NCI-H748 treated with DMSO at 0.1 percent for 48 hours (cell line): ENCODE measurements at regions not wholly inside any gene's neighbourhood (a gene's known extent, or its start where the extent isn't known, plus 50 kb on each side); places are given as distances from the start of the nearest gene placed in this dataset.

Experiments used
- DNase-seq: peaks from one replicate; lab custom pipeline; 2025; lab: John Stamatoyannopoulos, UW

DNA sequence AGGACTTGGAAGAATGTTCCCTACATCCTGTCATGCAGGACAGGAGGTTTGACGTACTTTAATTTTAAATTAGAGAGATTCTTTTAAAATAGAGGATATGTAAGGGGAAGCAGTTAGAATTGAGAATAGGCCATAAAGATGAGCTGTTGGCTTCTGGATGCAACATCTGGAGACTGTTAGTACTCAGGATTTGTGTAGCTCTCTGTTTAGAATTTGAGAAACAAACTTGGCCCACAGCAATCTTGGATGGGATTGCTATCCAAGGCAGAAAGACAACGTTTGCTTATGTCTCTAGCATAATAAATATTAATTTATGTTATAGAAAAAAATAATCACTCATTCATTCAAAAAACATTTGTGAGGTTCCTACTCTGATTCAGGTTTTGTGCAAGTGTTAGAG lies 398.4 kb upstream of the NOVA1 start:
- no peak for DNase-seq

- DNase-seq = no peak
Observed at GRCh38 chr14:27002179-27002578, 404.3 kb upstream of the NOVA1 start.

DNA sequence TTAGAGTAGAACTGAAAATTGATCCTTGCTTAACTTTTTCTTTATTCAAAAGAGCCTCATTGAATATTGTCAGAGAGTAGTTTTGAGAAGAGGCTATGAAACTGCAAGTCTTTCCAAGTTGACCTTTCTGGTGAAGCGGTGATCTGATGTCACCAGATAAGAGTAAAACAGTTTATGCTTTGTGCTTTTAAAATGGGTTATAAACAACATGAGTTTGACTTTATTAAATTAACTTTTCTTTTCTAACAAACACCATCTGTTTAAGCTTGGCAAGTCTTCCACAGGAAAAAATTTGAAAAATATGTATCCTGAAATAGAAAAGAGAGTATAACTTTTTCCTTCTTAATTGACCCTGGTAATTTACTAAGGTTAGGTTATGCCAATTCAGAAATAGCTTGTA lies 408.7 kb upstream of the NOVA1 start:
- no peak for DNase-seq

GRCh38 chr14:27008187-27008586 lies 410.4 kb upstream of the NOVA1 start:
- DNase-seq = no peak

DNA sequence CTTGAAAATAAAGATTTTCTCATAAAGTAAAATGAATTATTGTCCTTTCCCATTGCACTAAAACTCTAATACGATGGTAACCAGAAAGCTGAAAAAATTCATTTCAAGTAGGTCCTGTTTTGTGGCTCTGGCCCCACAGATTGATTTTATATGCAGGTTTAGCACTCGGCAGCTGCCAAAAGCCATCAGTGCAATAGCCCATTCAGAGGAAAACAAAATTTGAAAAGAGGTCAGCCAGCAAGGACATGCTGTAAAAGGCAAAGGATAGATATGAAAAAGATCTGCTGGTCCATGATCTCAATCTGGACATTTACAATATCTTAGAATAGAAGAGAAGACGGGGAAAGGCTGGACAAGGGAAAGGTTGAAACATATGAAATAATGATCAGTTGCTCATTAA lies 414.8 kb upstream of the NOVA1 start:
- no peak for DNase-seq

- DNase-seq = no peak
Observed at GRCh38 chr14:27013678-27014077, 415.8 kb upstream of the NOVA1 start.

- DNase-seq = no peak
Observed at GRCh38 chr14:27015065-27015464, 417.2 kb upstream of the NOVA1 start.

- no peak for DNase-seq
Observed at GRCh38 chr14:27025648-27026047, 427.8 kb upstream of the NOVA1 start.

DNA sequence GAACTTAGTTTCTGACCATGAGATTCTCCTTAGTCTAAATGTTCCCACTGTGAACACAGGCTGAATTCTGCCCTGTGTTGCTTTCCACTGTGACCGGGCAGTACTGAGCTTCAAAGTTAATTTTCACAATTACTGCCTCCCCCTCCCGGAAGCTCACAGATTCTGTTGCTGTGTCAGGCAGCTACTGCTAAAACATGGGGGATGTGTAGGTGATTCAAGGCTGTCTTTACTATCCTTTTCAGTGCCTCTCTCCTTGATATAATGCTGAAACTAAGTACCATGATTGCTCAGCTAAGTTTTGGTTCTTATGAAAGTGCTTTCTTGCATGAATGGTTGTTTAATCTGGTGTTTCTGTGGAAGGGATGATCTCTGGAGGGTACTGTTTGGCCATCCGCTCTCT lies 428.3 kb upstream of the NOVA1 start:
- DNase-seq = no peak

DNA sequence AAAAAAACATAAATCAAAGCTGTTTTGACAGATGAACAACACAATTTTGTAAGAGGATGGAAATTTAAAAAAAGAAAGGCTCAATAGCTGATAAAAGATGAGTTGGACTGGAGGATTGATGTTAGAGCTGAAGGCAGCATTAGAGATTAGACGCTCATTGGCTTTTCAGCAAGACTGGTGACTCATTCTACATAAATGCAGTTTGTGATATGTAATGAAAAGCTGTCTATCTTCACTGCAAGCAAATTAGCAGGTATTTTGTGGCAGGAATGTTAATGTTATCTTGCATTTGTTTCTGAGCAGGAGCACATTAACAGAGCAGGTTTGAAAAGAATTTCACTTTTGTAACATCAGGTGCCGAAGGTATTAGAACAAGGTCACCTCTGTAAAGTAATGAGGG lies 442.7 kb upstream of the NOVA1 start:
- no peak for DNase-seq

GRCh38 chr14:27049701-27050100 lies 451.9 kb upstream of the NOVA1 start:
- no peak for DNase-seq

DNA sequence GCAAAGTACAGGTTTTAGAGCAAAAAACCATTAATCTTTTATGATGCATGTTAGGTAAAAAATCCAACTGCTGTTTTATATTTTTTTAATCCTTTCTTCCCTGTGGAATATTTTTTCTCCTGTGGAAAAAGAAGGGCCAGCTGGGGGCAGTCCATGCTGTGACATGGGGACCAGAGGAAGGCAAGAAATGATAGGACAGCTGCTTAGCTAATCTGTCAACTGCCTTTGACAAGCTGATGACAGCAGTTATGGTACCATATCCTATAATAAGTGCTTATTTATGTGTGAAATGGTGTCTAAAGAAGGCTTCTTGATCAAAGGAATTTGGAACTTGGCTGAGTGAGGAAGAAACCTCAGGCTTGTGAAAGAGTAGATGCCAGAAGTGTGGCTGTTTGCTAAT lies 452.4 kb upstream of the NOVA1 start:
- peak; percentile 5 for DNase-seq

- DNase-seq = no peak
Observed at GRCh38 chr14:27056586-27056985, 458.8 kb upstream of the NOVA1 start.

DNA sequence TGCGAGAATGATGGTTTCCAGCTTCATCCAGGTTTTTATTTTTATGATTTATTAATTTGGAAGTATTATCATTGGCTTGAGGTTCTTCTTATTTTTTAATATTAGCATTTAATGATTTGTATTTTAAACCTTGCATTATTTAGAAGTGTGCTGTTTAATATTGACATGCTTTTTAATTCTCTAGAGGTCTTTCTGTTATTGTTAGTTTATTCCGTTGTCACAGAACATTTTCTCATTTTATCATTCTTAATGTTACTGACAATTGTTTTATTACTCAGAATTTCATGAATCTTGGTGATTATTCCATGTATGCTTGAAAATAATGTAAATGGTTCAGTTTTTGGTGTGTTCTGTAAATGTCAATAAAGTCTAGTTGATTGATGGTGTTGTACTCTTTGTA lies 463.5 kb upstream of the NOVA1 start:
- DNase-seq = no peak

DNA sequence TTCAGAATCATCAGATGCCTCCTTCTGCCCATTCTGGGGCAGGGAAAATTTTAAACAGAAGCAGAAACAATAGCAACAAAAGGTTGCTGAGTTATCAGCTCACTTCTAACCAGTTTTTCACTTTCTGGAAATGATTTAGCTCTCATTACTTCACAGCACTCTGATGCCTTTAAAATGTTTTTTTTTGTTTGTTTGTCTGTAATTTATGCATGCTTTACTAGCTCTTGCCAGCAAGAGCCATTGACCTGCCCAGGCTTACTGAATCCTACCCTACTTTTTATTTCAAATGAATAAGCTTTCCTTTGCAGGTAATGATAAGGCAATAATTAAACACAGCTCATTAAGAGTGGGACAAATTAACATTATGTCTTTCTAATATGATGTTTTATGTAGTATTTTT lies 466.1 kb upstream of the NOVA1 start:
- DNase-seq = no peak

- DNase-seq = no peak
Observed at GRCh38 chr14:27065886-27066285, 468.1 kb upstream of the NOVA1 start.

GRCh38 chr14:27067961-27068360 lies 470.1 kb upstream of the NOVA1 start:
- no peak for DNase-seq

DNA sequence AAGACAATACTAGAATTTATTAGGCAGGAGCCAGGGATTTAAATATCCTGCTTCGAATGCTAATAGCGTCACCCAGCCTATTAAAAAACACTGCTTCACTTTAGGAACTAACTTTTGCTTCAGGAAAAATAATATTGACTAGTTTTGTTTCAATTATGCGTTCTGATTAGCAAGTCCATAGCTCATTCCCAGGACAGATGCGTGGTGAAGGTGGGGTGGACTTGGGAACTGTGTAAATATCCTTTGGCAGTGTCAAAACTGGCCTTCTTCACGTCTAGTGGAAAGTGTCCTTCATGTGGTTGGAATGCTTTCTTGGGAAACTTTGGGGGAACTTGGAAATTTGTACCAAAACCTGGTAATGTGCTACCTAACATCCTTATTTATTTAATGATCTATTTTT lies 474.8 kb upstream of the NOVA1 start:
- no peak for DNase-seq

GRCh38 chr14:27075503-27075902 lies 477.7 kb upstream of the NOVA1 start:
- DNase-seq = no peak

DNA sequence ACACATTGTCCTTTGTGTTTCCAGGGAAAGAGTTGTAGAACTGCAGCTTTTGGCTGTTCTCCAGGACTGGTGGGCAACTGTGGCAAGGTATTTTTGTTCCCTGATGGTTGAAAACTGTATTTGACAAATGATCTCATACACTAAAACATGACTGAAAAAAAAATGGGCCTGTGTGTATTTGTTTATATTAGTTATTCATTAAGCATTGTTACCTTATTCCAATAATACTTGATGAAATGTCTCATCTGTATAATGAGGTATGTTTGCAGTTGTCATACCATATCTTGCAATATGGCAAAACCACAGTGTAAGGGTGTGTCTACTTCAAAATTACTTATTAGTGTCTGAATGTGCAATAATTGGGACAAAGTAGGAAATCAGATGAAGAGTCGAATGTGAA lies 479.4 kb upstream of the NOVA1 start:
- peak; percentile 30 for DNase-seq

DNA sequence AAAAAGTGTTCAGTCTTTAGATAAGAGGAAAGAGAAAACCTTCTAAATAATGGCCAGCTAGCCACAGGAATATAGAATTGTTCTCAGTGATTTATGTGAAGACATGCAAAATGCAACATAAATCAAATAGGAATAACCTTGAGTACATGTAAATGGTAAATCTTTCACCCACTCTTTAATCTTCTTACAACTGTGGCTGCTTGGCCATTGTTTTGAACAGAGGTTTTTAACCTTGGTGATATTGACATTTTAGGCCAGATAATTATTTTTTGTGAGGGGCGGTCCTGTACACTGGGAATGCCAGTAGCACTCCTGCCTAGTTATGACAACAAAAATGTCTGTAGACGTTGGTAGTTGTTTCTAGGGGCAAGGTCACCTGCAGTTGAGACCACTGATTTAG lies 479.9 kb upstream of the NOVA1 start:
- DNase-seq = no peak

DNA sequence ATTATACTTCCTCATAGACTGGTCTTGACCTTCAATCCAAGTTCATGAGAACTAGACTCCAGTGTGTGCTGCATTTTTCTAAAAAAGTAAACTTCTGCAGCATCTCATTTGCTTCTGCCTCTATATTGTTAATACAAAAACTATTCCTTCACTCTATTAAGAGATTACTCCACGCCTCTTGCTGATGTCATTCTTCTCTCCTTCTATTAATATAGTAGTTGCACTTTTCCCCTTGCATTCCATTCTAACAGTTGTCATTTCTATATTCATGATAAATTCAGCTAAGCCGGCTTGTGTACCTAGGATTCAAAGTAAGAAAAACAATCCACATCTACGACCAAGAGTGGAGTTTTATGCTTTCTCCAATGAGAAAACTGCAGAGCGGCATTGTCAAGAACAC lies 480.4 kb upstream of the NOVA1 start:
- no peak for DNase-seq

DNA sequence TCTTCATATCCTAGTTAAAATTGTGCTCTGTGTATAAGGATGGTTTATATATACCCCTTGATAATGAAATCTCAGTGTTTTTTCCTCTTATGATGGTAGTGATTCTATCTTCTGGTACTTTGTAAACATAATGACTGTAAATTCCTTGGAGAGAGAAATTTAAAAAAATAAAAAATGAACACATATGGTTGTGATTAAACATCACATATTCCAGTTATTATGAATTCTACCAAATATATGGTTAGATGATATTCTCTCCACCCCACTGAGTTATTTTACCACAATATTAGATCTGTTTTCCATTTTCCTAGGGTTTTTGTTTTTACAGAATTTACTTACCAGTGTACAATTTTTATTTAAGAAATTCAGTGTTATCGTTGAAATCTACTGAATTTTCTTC lies 481.9 kb upstream of the NOVA1 start:
- no peak for DNase-seq

DNA sequence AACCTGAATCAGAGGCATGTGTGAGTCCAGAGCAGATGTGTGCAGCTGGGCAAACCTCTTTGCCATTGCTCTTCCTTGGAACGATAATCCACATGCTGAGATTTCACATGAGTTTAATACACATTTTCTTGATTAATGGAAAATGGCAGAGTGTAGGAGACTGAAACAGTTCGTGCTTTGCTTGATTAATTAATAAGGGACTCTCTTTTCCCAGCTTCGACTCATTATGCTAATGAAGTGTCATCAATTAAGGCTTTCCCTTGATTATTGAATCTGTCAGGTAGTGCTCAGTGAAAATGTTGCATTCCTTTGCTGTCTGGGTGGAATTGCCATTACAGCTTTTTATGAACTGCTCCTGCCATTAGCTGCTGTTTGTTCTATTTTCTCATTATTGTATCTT lies 487.7 kb upstream of the NOVA1 start:
- DNase-seq = no peak

GRCh38 chr14:27090716-27091115 lies 492.9 kb upstream of the NOVA1 start:
- no peak for DNase-seq
